ENCODE measurements at regions not wholly inside any gene's neighbourhood (a gene's known extent, or its start where the extent isn't known, plus 50 kb on each side); places are given as distances from the start of the nearest gene placed in this dataset.
"Not testable (repeated sequence)": the region's sequence is repeated elsewhere in the genome, so short reads cannot be mapped to it uniquely, and the experiment has no call there.

GRCh38 chr2:11998218-11998617 is 251.8 kb downstream of the LPIN1 start:
- DNase-seq: no peak

DNA sequence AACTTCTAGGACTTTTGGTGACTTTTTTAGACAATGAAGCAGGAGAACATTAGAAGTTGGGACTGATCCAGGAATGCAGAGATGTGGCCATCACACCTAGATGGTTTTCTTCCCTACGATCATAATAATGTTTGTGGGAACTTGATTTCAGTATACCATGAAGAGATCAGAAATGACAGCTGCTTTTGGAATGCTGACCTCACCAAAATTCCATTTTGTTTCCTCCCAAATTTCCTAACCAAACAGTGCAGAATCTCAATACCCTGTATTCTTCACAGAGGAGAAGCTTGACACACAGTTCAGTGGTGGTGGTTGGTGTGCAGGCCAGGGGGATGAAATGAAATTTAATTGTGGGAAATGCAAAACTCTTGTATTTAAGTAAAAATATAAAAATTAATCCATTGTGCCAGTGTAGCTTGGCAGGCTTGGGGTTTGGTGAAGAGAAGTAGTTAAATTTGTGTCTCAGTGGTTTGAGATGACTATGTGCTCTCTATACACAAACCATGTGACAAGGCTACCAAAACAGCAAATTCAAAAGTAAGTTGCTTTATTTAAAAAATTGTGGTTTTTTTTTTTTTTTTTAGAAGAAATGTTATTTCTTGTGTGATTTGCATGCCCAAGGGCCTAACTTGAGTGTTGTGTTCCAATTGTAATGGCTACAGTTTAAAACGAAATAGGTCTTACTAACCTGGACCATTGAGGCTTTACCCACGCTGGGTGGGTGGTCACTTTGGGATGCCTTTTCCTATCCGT is 252.4 kb downstream of the LPIN1 start:
- no peak for DNase-seq

- no peak for DNase-seq
These were observed 255.2 kb downstream of the LPIN1 start for GRCh38 chr2:12001621-12002020.

DNA sequence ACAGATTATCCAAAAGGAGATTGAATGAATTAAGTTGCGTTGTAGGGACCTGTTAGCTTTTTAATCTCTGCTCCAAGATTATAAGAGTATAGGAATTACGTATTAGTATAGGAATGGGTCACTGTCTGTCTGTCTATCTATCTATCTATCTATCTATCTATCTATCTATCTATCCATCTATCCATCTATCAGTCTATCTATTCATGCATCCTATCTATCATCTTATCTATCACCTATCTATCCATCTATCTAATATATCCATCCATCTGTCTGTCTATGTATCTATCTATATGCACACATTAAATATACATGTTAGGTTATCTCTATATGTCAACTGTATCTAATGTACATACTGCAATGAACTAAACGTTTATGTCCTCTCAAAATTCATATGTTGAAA is 255.8 kb downstream of the LPIN1 start:
- DNase-seq: no peak

DNA sequence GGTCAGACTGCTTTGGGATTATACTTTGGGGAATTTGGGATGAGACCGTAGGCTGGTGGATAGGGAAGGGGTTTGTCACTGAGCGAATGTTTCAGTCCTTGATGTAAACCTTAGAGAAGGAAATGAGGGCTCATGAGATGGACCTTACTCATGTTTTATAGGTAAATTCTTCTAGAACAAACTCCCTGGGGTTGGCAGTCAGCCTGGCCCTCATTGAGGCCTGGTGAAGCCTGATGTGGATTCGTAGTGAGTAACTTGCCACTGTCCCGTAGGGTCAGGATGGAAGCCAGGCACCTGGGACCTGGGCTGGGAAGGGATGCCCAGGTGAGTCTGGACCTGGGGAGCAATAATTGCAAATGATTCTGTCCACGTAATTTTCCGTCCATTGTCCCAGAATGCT is 258.3 kb downstream of the LPIN1 start:
- DNase-seq: no peak

DNA sequence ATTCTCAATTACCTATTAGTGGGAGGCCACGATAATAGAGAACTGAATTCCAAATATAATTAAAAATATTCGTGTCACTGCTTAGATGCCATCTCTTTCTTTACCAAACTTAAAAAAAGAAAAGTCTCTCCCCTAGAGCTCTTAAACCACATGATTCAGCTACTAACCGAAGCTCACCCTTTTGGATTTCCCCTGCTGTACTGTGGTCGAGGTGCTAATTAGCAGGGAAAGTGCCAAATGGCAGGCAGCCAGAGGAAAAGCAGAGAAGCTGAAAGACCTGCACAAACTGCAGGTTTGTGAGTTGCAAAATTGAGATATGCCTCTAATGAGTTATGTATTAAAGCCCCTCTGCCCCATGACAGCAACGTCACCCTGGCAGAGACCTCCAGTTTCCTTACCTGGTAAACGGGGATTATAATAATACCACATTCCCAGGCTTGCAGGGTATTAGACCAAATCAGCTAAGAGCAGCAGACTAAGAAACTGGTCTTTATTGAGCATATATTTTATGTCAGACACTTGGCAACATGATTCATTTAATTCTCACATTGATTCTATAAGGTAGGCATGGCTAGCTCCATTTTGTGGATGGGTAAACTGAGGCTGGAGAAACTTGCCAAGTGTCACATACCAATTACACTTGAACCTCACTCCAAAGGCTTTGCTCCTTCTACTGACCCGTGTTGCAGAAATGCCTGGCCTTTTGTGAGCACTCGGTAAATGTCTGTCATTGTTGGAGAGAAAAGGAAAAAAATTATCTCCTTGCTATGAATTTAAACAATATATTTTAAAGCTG is 259.7 kb downstream of the LPIN1 start:
- peak; percentile 79 for DNase-seq

GRCh38 chr2:12006850-12007249 is 260.4 kb downstream of the LPIN1 start:
- DNase-seq: no peak

DNA sequence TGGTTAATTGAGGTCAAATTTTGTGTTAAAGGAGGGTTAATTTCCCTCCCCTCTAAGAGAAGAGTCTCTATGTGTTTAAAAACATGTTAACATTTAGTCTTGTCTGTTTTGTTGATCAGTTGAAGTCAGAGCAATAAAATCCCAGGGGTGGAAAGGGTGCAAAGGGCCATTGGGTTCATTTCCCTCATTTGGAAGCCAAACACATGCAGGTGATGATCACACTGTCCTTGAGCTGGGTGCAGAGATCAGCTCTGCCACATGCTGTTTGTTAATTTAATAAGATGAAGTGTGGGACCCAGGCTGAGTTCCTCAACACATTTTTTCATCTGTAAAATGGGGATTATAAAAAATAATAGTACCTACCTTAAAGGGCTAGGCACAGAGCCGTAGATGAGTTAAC is 260.9 kb downstream of the LPIN1 start:
- DNase-seq: no peak

- DNase-seq: no peak
These were observed 262.1 kb downstream of the LPIN1 start for GRCh38 chr2:12008425-12009061.

GRCh38 chr2:12009323-12009905 is 263.0 kb downstream of the LPIN1 start:
- no peak for DNase-seq

- DNase-seq: no peak
These were observed 263.6 kb downstream of the LPIN1 start for GRCh38 chr2:12010059-12010458.

DNA sequence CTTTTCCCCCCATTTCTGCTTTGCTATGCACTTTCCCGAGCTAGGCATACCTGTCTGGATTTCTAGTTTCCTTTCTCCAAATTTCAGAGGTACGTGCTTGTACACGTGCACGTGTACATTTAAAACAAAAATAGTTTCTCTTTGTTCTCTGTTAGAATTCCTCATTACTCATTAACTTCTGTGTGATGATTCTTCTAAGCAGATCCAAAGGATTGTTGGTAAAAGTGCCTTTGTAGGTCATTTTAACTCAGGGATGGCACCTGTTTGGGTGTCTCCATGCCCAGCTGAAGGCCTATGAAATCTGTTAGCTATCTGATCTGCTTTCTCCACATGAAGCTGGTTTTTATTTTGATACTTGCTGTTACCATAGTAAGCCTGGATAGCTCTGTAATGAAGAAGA is 264.3 kb downstream of the LPIN1 start:
- no peak for DNase-seq

- no peak for DNase-seq
These were observed 267.9 kb downstream of the LPIN1 start for GRCh38 chr2:12014088-12014960.

DNA sequence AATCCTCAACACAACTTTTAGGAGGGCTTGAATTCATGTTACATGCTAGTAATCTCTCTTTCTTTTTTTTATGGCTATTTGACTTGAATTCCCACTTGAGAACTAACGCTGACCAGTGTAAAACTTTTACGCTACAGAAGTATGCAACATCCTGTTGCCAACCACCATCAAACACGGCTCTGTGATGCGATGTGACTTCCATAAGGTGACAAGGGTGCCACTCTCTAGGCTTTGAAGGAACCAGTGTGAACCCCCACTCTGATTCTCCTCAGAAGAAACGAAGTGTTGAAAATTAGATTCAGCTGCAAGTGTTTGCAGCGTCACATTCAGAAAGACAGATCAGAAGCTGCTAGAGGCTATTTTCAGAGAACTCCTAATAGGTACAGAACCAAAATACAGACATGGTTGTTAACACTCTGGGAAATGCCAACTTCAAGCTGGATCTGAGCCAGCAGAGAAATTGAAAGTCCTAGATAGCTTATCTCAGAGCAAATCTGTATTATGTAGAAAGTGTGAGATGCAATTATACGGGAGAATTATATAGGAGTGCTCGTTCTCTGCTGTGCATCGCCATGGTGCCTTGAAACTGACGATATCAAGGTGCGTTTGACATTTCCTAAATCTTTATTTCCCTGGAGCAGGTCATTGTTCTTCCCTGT is 271.2 kb downstream of the LPIN1 start:
- no peak for DNase-seq

DNA sequence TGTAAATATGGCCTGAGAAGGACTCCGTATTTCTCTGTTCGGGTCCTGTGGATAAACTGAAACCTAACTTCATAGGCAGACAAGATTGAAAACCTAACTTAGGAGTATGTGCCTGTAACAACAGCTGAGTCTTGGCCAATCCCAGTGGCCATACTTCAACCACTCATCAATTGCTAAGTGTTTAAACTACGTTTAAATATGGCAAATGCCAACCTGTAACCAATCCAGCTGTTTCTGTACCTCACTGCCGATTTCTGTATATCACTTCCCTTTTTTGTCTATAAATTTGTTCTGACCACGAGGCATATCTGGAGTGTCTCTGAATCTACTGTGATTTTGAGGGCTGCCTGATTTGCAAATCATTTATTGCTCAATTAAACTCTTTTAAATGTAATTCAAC is 272.3 kb downstream of the LPIN1 start:
- DNase-seq: not testable (repeated sequence)

- no peak for DNase-seq
These were observed 274.5 kb downstream of the LPIN1 start for GRCh38 chr2:12020833-12021469.

DNA sequence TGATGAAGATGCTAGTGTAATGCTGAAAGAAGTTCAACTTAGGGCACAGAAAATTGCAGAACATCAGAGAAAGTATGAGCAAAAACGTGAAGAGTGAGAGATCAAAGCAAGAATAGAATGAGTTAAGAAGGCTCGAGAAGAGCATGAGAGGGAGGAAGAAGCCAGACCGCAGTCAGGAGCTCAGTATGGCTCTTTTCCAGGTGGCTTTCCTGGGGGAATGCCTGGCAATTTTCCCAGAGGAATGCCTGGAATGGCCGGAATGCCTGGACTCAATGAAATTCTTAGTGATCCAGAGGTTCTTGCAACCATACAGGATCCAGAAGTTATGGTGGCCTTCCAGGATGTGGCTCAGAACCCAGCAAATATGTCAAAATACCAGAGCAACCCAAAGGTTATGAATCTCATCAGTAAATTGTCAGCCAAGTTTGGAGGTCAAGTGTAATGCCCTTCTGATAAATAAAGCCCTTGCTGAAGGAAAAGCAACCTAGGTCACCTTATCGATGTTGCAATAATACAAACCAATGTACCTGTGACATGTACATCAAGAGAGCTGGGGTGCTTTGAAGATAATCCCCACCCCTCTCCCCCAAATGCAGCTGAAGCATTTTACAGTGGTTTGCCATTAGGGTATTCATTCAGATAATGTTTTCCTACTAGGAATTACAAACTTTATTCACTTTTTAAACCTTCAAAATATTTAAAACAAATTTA is 277.9 kb downstream of the LPIN1 start:
- not testable (repeated sequence) for DNase-seq

DNA sequence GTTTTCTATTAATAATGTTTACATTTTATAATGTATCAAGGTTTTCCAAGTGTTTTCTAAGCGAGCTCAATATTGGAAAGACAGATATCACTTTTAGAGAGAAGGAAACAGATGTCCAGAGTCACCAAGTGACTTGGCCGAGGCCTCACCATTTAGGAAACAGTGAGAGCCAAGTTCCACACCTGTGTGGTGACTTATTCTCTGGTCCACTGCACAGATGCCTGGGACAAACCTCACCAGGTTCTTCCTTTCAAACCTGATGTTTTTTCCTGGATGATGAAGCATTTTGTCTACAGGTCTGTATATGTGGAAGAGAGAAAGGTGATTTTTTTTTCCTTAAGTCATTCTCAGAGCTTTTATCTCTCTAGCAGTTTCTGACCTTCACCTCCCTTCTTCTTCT is 280.7 kb downstream of the LPIN1 start:
- DNase-seq: no peak

GRCh38 chr2:12031866-12032265 is 285.4 kb downstream of the LPIN1 start:
- DNase-seq: no peak

DNA sequence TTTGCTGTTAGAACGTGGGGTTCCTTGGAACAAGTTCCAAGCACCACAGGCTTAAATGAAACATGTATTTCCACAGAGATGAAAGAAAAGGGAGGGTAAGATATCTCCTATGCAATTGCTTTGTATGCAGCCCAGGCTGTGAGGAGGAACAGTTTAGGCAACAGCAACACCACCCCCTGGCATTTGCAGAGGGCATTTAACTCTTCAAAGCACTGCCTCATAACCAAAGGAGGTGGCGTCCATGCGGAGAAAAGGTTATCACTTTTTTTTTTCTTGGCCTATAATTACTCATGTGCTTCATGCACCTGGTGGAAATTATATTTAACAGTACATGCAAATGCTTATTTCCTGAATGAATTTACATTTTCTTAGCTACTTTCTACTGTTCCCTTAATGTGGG is 286.0 kb downstream of the LPIN1 start:
- no peak for DNase-seq

GRCh38 chr2:12032975-12033374 is 286.5 kb downstream of the LPIN1 start:
- DNase-seq: no peak
